OCI-LY7 (cell line): ENCODE measurements at regions not wholly inside any gene's neighbourhood (a gene's known extent, or its start where the extent isn't known, plus 50 kb on each side); places are given as distances from the start of the nearest gene placed in this dataset.

Experiments used
- BruUV-seq: library from RNA; stranded (reverse); fragments of 400-500 nt; replicated peaks from 2 replicates; lab custom pipeline; 2021; lab: Mats Ljungman, UMichigan
- CTCF ChIA-PET: fragments of 300-600 bp; sonication (Branson Sonifier 250); formaldehyde crosslinking; loops from one replicate; lab custom pipeline; 2022; ENCODE audit warnings: antibody characterized with exemption; ENCODE audit not compliant: unreplicated experiment; lab: Charles Lee
- POLR2A ChIA-PET: fragments of 300-600 bp; sonication (Branson Sonifier 250); formaldehyde crosslinking; loops from one replicate; lab custom pipeline; 2022; ENCODE audit warnings: antibody characterized with exemption; lab: Charles Lee
- DNase-seq: peaks from one replicate; pipeline ENCODE4 v3.0.0-alpha.2; 2015; ENCODE audit warnings: low spot score
- H2AFZ ChIP-seq: fragments of 200-600 bp; sonication (generic), shearing (Covaris generic); 2 replicates; pipeline ENCODE4 v1.6.1; 2014; ENCODE audit warnings: mild to moderate bottlenecking, antibody characterized with exemption, low read length, moderate library complexity
- H3K27ac ChIP-seq: fragments of 200-600 bp; sonication (generic); 2 replicates; pipeline ENCODE4 v1.5.1; 2014; ENCODE audit warnings: mixed run types, low read depth, mild to moderate bottlenecking, moderate library complexity, low read length, inconsistent platforms; ENCODE audit not compliant: poor library complexity, severe bottlenecking
- H3K36me3 ChIP-seq: fragments of 200-600 bp; sonication (generic); 2 replicates; pipeline ENCODE4 v1.6.1; 2014; ENCODE audit warnings: mild to moderate bottlenecking, antibody characterized with exemption, low read length, moderate library complexity, mixed read lengths; ENCODE audit not compliant: insufficient read depth
- H3K4me1 ChIP-seq: fragments of 200-600 bp; sonication (generic); 2 replicates; pipeline ENCODE4 v1.5.1; 2014; ENCODE audit warnings: mild to moderate bottlenecking, low read length; ENCODE audit not compliant: insufficient read depth, poor library complexity, severe bottlenecking
- H3K4me2 ChIP-seq: fragments of 200-600 bp; sonication (generic); 2 replicates; pipeline ENCODE4 v1.6.1; 2014; ENCODE audit warnings: mild to moderate bottlenecking, low read length
- H3K4me3 ChIP-seq: fragments of 200-600 bp; sonication (generic); 2 replicates; pipeline ENCODE4 v1.5.1; 2014; ENCODE audit warnings: mild to moderate bottlenecking, low read depth, low read length; ENCODE audit not compliant: poor library complexity, severe bottlenecking
- H3K79me2 ChIP-seq: fragments of 200-600 bp; sonication (generic); 2 replicates; pipeline ENCODE4 v1.6.1; 2016; ENCODE audit warnings: low read depth, mild to moderate bottlenecking, low read length, moderate library complexity, mixed read lengths; ENCODE audit not compliant: insufficient read depth
- H3K9me2 ChIP-seq: fragments of 200-600 bp; sonication (generic); 2 replicates; pipeline ENCODE4 v1.6.1; 2016; ENCODE audit warnings: mild to moderate bottlenecking, low read length, mixed read lengths; ENCODE audit not compliant: insufficient read depth
- H3K9me3 ChIP-seq: fragments of 200-600 bp; sonication (generic); 2 replicates; pipeline ENCODE4 v1.6.1; 2014; ENCODE audit warnings: mild to moderate bottlenecking, mixed run types, low read length, mixed read lengths
- H4K20me1 ChIP-seq: fragments of 200-600 bp; sonication (generic); 2 replicates; pipeline ENCODE4 v1.6.1; 2014; ENCODE audit warnings: mild to moderate bottlenecking, antibody characterized with exemption, low read length, moderate library complexity, mixed read lengths; ENCODE audit not compliant: insufficient read depth
- CTCF ChIP-seq: fragments of 200-600 bp; sonication (generic); conservative IDR thresholded peaks from 2 replicates; pipeline ENCODE4 v1.5.1; 2014; ENCODE audit warnings: mild to moderate bottlenecking, antibody characterized with exemption, low read length, moderate library complexity, mixed read lengths
- EZH2phosphoT487 ChIP-seq: fragments of 200-600 bp; sonication (generic); IDR thresholded peaks from 2 replicates; pipeline ENCODE4 v1.6.1; 2018; ENCODE audit warnings: low read depth, borderline replicate concordance, mild to moderate bottlenecking, mixed run types, antibody characterized with exemption, low read length, moderate library complexity, mixed read lengths
- intact Hi-C: fragments of 100-400 bp; cut with micrococcal nuclease; formaldehyde crosslinking; loops from one replicate; pipeline ENCODE4 v1.10.0; 2022; ENCODE audit not compliant: unreplicated experiment

- H3K9me3 ChIP-seq, result no peaks in the 10 kb centered on the region
- ChIA-PET POLR2A (interaction anchor here (0.7 kb wide), 1 partner anchor 153 kb away, joined by 3 read pairs; no protein-coding TSS in a partner anchor), CTCF (no interaction called here)
- no peaks in the 10 kb centered on the region for H3K9me2 ChIP-seq
- no peak overlapping the region for H3K4me3 ChIP-seq
- H3K27ac ChIP-seq, result no peak overlapping the region
- no peaks in the 10 kb centered on the region for H3K36me3 ChIP-seq
- no peak for TF ChIP-seq CTCF
- no peak for TF ChIP-seq EZH2phosphoT487
- H3K79me2 ChIP-seq, result no peaks in the 10 kb centered on the region
- no peaks in the 10 kb centered on the region for H4K20me1 ChIP-seq
- BruUV-seq, result no TSS peak
- intact Hi-C loops, result no loop called here
- H2AFZ ChIP-seq, result no peak overlapping the region
- no peak overlapping the region for H3K4me2 ChIP-seq
- H3K4me1 ChIP-seq, result no peaks in the 10 kb centered on the region
- DNase-seq, result no peak
Measured at GRCh38 chr22:48240148-48240934, 1477.9 kb downstream of the TBC1D22A start.

- no peak overlapping the region for H3K4me3 ChIP-seq
- H3K4me1 ChIP-seq, result no peaks in the 10 kb centered on the region
- no peaks in the 10 kb centered on the region for H3K9me3 ChIP-seq
- no peaks in the 10 kb centered on the region for H4K20me1 ChIP-seq
- no peak overlapping the region for H2AFZ ChIP-seq
- BruUV-seq, result no TSS peak
- H3K9me2 ChIP-seq, result no peaks in the 10 kb centered on the region
- ChIA-PET CTCF (no interaction called here), POLR2A (interaction anchor here (0.7 kb wide), 1 partner anchor 154 kb away, joined by 3 read pairs; no protein-coding TSS in a partner anchor)
- H3K79me2 ChIP-seq, result no peaks in the 10 kb centered on the region
- H3K36me3 ChIP-seq, result no peaks in the 10 kb centered on the region
- H3K4me2 ChIP-seq, result no peak overlapping the region
- intact Hi-C loops, result no loop called here
- DNase-seq, result no peak
- no peak overlapping the region for H3K27ac ChIP-seq
- TF ChIP-seq EZH2phosphoT487 (no peak), CTCF (no peak)
Measured at GRCh38 chr22:48239461-48240147, 1477.2 kb downstream of the TBC1D22A start.

- Histone ChIP-seq H3K9me3 (peaks cover under 1% of the 10 kb centered on the region; the same call in 1 of the 2 replicates), H4K20me1 (no peaks in the 10 kb centered on the region), H3K27ac (no peak overlapping the region), H3K4me2 (no peak overlapping the region), H3K36me3 (no peaks in the 10 kb centered on the region), H3K9me2 (no peaks in the 10 kb centered on the region), H3K79me2 (no peaks in the 10 kb centered on the region), H3K4me3 (no peak overlapping the region), H2AFZ (no peak overlapping the region), H3K4me1 (no peaks in the 10 kb centered on the region)
- no peak for DNase-seq
- TF ChIP-seq EZH2phosphoT487 (no peak), CTCF (no peak)
- intact Hi-C loops, result no loop called here
- CTCF ChIA-PET, result no interaction called here
- BruUV-seq, result no TSS peak
- POLR2A ChIA-PET, result no interaction called here
Measured at GRCh38 chr22:48238966-48239365, 1476.5 kb downstream of the TBC1D22A start.
